CD4-positive, alpha-beta T cell treated with Interleukin-6 for 4 hours (primary cell): ENCODE measurements at regions not wholly inside any gene's neighbourhood (a gene's known extent, or its start where the extent isn't known, plus 50 kb on each side); places are given as distances from the start of the nearest gene placed in this dataset.
"Not testable (repeated sequence)": the region's sequence is repeated elsewhere in the genome, so short reads cannot be mapped to it uniquely, and the experiment has no call there.

Source experiments
- DNase-seq: peaks from one replicate; pipeline ENCODE4 v3.0.0-alpha.2; 2020; ENCODE audit warnings: mixed read lengths

DNA sequence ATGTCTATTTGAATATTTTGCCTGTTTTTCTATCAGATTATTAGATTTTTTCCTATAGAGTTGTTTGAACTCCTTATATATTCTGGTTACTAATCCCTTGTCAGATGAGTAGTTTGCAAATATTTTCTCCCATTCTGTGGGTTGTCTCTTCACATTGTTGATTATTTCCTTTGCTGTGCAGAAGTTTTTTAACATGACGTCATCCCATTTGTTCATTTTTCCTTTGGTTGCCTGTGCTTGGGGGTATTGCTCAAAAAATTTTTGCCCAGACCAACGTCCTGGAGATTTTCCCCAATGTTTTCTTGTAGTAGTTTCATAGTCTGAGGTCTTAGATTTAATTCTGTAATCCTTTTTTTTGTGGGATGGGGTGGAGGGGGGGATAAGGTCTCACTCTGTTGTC lies 168.7 kb upstream of the NFIA start:
- DNase-seq: not testable (repeated sequence)

DNA sequence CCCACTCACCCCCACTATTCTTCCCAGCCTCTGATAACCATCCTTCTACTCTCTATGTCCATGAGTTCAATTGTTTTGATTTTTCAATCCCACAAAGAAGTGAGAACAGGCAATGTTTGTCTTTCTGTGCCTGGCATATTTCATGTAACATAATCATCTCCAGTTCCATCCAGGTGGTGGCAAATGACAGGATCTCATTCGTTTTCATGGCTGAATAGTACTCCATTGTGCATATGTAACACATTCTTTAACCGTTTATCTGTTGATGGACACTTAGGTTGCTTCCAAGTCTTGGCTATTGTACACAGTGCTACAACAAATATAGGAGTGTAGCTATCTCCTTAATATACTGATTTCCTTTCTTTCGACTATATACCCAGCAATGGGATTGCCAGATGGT lies 169.3 kb upstream of the NFIA start:
- no peak for DNase-seq

DNA sequence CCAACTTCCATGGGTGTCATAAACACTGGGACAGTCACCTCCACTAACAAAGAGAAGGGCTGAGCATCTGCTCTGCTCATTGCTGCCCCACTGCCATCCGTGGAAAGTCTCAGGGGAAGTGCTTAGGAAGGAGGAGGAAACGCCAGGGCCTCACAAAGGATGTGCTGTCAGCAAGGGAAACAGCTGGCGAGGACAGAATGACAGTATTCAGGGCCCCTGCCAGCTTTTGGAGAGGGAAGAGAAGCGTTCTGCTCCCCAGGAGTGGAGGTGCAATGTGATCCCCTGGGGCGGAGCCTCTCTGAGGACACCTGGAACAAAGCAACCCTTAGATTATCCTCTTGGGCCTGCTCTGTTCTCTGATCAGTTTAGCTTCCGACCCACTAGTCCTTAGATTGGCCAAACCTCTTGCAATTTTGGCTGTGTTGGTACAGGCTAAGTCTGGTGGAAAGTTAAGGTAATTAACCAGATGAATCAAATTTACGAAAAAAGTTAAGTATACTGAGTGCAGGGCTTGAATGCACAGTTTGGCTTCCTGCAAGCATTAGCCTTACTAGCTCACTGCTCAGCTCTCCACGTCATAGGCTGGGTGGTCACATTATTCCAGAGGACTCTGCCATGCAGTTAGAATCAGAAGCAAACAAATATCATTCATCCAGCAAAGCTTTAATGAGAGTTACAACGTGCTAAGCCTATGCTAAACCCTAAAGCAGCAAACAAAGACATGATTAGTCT lies 170.2 kb upstream of the NFIA start:
- no peak for DNase-seq

DNA sequence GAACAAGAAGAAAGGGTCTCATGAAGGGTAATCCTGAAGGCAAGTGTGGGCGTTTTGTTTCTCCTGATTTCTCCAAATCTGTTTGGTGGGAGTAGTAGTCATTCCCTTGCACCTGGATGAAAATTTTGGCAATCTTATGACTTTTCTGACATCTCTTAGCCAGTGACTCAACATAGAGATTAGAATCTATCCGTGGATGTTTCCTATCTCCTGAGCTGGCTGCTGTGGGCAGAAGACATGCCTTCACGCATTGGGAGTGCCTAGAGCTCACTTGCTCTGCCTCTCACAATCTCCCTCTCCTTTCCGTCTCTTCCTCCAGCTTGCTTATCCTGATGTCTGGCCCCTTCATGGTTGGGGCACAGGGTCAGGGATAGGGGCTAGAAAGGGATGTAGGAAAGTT lies 174.2 kb upstream of the NFIA start:
- no peak for DNase-seq

DNA sequence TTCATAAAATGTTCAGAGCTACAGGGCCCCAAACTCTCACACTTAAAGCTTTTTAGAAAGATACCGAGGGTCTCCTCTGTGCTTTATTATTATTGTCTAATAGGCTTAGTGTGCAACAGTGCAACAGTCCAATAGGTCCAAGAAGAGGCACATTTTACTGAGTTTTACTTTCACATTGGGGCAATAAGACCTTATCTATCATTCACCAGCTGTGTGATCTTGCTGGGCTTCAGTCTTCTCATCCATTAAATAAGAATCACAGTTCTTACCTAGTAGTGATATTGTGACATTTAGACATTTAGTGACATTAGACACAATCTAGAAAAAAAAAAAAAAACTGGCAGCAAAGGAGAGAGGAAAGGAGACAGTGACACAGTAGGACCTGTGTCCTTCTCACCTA lies 175.8 kb upstream of the NFIA start:
- no peak for DNase-seq

DNA sequence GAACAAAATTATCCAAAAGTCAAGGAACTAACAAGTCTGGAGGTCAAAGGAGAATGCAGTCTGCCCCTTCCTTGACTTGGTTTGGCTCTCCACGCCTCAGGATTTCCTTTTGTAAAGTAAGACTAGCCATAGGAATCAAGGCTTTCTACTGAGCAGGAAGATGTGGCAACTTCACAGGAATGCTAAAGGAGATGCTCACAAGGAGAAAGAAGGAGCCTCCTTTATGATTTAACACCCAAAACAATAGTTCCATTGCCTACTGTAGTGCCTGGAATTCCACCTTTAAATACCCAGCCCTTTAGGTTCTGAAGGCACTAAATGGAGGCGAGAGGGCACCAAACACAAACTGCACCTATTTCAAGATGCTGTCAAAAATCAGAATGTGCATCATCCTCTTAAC lies 176.3 kb upstream of the NFIA start:
- no peak for DNase-seq

DNA sequence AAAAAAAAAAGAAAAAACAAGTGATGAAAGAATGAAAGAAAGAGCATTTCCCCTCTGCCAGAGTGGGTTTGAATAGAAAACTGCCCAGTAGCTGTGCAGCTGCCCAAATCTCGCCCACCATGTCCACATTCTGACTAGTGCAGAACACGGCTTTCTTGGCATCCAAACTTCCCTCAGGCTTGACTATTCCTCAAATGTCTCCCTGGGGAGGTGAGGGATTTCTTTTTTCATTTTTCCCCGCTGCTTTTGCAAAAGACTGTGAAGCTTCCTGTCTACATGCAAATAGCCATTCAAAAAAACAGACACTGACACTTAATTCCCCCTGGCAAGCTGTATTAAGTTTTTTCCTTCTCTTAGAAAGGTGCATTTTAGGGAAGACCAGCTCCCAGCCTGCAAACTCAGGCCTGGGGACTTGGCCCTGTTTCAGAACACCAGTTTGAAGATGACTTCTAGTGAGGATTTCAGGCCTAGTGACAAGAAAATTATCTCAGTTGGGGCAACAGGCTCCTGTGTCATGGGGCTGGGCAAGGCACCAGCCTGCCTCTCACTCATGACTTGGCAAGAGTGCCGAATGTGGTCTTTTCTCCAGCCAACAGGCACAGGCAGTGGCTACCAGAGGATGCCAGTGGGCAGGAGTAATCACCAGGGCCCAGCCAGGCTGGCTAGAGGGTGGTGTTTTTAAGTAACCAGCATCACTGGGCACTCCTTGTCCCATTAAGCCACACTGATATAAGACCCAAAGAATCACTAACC lies 178.1 kb upstream of the NFIA start:
- no peak for DNase-seq

DNA sequence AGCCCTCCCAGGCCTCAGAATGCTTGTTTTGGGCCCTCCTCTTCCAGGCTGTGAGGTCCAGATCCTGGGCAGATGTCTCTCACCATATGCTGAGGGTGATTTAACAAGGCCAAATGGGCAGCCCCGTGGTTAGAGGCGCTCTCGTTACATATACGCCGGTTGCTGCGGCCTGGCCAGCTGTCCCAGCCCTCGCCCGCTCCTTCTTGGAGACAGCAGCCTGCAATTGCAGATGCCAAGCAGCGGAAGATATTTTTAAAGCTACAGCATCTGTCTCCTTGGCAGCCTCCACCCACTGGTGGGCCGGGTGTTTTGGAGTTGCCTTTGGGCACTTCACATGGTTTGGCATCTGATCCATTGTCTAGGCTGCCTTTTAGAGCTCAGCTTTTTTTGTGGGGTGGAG lies 178.8 kb upstream of the NFIA start:
- no peak for DNase-seq

DNA sequence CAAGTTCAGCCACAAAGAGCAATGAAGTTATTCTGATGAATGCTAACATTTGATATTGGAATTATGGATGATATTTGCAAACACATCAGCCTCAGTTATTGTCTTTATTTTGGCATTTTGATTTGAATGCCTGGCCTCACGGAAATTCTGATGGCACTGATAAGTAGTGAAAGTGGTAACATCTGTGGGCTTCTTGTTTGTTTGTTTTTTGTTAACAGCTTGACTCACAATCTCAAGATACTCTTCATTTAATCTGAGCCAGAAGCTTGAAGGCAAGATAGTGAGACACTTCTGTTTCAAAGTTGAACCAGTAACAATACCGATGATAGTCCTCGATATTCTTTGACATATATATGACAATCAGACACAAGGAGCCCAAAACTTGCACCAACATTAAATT lies 182.9 kb upstream of the NFIA start:
- DNase-seq: no peak

DNA sequence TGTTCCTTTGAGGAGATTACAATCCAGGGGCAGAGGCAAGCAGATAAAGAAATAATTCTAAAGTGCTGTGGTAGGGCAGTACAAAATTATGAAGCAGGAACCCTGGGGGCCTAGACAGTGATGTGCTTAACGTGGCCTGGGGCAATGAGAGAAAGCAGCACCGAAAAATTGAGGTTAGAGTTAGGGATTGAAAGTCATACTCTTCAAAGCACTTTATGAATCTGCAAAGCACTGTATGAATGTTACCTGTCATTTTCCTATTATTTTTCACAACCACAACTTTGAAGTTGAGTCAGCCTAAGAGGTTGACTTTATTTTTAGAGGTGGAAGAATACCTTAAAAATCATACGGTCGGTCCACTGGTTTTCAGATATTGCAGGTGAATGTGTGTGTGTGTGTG lies 183.4 kb upstream of the NFIA start:
- no peak for DNase-seq

DNA sequence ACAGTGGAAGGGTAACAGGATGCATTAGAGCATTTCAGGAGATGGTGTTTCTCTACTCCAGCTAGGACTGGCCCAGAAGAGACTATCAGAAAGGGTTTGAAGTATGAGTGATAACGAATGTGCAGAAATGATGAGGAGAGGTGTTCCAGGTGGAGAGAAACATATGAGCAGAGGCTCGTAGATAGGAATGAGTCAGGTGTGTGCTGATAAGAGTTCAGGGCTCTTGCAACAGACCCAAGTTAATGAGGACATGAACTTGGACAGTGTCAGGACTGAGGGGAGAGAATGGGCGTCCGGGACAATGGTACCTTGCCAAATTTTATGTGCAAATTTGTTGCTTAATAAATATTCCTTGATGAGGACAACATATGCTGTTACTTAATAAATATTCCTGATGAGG lies 183.9 kb upstream of the NFIA start:
- DNase-seq: no peak

DNA sequence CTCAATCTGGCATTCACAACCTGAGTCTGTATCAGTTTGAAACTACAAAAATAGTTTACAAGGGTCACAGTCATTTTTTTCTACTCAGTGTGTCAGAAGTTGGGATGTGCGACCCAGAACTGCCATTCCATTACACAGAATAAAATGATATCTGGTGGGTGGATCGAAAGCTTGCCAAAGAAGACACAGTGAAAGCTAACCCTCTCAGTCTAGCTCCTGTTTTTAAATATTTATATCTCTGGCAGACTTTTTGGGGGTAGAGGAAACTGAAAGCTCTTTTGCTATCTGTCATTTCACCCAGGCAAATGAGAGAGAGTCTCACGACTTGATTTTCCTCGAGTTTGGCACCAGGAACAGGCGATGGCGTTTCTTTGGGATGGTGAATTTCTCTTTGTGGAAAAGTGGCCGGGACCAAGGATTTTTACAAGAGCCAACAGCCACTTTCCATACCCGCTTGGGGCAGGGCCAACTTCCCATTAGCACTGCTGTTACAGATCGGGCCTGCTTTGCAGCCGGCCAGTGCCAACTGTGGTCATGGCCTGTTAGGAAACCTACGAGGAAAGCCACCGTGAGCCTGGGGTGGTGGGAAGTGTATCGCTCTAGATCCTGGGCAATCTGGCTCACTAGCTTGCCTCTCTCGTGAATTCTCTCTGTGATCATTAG lies 185.5 kb upstream of the NFIA start:
- no peak for DNase-seq

DNA sequence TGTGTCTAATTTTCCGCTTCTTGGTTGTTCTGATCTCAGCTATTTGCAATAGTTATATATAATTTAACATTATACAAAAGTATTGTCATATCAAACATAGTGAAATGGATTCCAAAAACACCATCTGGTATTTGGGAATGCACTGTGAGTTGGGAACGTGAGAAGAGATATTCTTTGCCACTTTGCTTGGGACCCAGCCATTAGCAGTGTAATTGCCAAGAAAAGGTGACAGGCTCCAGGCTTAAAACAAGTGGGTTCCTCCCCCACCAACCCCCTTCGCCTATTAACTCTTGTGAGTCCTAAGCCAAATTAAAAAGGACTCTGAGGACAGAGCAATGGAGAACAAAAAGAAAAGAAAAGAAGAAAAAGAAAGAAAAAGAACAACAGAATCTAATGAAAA lies 186.7 kb upstream of the NFIA start:
- DNase-seq: no peak

DNA sequence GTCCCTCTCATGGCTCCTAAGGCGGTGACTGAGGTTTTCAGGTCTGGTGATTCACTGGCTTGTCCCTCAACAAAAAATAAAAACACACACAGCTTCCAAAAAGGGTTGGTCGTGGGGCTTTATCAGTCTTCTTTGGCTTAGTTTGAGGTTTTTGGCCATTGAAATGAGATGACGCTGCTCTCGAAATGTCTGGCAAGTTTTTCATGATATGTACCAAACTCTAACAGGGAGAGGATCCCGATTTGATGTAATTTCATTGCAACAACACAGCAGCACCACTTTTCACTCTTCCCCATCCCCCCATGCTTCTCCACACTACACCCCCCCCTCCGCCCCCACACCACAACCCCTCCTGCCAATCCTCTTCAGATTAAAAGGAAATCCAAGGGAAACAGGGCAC lies 187.1 kb upstream of the NFIA start:
- no peak for DNase-seq

DNA sequence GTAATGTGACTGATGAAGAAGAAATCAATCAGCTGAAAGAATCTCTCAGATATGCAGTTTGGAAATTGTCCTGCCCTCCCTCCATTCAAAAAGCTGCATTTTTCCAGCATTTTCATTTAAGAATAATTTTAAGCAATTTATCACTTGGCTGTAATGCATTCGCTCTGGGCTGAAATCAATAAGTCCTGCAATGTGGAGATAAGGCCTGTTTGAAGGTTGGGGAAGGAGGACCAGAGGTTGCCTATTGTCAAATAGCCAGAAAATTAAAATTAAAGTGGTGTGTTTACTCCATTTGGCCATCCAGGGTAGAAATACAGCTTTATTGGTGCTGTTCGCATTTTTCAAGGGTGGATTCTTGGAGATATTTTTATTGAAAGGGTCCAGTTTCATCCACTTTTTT lies 187.6 kb upstream of the NFIA start:
- DNase-seq: no peak

DNA sequence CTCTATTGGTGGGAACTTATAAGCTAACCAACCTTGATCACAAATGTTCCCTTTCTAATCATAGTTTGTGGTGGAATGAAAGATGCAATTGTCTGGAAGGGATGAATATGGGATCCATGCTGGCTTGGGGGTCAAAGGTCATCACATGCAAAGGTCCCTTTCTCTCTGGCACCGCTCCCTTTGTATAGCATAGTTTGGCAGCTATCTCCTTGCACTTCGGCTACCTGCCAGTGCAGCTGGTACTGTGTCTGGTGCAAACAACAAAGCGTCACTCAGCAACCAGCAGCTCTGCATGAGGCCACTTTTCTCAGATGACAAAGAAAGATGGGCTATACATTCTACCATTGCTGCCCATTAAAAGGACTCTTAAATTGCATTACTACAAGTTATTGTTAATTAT lies 188.2 kb upstream of the NFIA start:
- DNase-seq: no peak

DNA sequence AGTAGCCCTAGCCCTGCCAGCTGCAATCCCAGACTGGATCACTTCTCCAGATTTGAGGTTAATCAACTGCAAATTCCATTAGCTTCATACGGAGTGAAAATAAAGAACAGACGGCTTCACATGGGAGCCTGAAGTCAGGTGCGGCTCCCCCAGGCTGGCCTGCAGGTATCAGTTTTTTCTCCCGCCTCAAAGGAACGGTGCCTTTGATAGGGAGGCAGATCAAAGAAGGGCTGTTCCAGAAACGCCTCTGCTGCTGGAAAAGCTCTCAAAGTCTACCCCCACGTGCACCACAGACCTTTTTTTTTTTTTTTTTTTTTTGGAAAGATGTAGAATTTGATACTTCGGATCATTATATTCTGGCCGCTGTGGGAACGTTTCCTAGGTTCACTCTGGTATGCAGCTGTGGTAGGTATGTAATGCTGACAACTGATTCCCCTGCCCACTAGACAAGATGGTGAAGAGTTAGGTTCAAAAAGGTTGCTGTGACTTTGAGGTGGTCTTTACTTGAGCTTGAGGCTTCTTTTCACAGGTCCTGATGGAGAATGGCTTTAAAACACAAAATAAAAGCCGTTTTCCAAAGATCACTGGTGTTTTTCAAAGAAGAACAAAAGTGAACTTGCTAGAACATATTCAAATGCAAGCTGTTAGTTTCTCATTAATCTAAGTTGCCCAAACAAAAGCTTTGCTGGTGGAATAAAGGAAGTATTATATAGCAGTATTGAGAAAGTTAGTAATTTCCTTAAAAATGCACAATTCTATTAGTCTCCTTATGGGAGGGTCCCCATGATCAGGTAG lies 189.0 kb upstream of the NFIA start:
- no peak for DNase-seq

DNA sequence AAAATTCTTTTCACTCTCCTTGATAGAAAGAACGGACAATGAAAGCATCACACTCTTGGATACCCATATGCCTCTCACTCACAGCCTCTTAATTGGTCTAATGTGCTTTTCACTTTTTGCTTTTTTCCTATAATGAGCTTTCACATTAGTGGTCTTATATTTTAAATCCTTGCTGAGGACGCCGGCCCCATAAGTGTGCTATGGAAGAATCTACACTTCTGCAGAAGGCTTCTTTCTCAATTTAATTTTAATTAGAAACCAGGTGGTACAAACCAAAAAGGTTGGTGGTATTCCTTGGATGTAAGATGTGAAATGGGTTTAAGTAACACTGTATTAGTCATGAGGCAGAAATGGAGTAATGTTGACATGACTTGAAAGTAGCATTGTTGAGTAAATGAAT lies 190.6 kb upstream of the NFIA start:
- no peak for DNase-seq

DNA sequence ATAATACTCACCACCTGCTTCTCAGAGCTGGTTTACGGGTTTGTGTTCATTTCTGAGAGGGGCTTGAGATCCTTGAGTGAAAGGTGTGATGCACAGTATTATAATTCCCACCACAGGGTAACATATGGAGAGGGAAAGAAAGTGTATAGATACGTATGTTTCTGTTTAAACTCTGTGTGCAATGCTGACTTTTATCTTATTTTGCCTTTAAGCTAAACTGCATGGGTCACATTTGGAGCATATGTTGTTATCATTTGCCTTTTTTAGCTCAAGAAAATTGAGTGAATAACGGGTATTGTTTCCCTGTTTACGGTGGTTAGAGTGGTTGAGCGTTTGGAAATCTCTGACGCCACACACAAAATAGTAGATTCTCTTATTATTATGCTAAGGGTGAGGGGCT lies 191.1 kb upstream of the NFIA start:
- DNase-seq: no peak

DNA sequence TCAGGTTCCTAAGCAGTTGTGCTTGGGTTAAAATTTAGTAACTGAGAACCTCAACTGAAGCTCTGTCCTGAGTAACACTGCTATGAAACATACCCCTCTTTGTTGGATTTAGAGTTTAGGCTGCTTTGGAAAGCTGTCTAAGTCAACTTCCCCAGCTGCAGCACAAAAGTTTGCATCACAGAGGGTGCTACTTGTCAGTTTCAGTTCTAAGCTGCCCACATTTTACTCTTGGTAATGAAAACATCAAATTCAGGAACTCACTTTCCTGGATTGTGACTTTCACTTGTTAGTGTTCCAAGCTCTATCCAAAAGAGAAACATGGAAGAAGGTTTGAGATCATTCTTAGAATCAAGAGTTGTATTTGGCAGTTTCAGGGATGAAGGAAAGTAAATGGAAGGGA lies 191.7 kb upstream of the NFIA start:
- no peak for DNase-seq

DNA sequence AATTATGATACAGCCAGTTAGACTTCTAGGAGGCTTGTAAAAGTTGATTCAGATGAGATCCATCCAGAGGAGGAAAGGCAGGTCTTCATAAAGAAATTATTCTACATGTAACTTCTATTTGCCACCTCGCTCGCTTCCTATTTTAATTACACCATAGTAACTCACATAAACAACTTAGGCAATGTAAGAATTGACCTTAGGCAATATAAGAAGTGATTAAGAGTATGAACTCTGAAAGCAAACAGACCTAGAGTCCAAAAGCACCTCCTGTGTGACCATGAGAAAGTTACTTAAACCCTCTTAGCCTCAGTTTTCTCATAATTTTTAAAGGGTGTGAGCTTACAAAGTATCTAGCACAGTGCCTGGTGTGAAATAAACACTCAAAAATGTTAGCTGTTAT lies 192.7 kb upstream of the NFIA start:
- DNase-seq: no peak

DNA sequence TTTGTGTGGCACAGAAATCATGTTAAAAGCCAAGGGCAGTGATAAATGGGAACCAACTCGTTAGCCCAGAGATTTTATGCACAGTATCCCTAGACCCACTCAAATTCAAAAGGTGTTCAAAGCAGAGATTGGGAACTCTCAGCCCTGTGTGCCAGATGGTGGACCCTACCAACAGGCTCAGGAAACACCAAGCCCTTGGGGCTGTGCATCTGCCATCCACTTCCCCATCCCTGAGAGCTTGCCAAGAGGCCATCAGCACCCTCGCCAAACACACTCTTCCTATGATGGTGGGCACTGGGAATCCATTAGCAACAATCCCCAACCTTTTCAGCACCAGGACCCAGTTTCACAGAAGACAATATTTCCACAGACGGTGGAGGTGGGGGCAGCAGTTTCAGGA lies 194.2 kb upstream of the NFIA start:
- DNase-seq: no peak

DNA sequence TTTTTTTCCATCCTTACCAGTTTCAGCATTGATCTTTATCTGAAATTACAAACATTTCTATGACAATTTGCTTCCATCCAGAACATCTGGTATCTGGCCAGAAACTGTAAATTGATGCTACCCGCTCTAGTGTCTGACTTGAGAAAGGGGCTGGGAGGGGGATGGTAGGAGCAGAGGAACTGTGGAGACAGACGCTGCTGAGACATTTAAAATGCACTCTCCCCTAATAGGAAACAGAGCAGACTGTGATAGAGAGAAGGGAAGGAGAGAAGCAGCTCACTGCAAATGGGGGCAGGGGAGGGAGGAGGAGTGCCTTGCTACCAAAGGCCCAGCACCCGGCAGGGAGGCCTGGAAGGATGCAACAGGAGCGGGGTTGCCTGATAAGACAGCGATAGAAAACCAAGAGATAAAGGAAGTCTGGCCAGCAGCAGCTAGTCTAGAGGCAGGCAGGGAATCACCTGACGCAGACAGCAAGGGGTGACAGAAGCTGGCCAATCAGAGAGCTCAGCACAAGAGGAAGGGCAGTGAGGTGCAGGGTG lies 195.5 kb upstream of the NFIA start:
- no peak for DNase-seq
